ENCODE measurements at regions not wholly inside any gene's neighbourhood (a gene's known extent, or its start where the extent isn't known, plus 50 kb on each side); places are given as distances from the start of the nearest gene placed in this dataset.

DNA sequence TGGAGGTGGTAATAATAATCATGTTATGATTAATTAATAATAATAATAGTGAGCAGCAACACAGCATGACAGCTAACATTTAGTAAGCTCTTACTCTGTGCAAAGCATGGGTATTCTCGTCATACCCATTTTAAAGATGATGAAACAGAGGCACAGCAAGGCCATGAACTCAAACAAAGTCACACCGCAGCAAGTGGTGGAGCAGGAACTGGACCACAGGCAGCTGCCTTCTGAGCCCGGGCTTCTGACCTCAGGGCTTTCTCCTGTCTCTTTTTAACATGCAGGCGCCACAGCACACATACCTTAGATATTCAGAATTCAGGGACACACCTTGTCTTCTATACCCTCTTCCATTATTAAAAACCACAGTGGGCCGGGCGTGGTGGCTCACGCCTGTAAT, 50.7 kb upstream of the SPATA12 start:
- ChIA-PET CTCF (interaction anchor here (1.2 to 2.2 kb wide), 4 partner anchors 10 to 160 kb away, joined by 3 to 8 read pairs (median 4); no protein-coding TSS in a partner anchor), POLR2A (no interaction called here)
- no peak for ATAC-seq
- no peak for TF ChIP-seq RFX5 (IDR thresholded peaks at IDR 0.05)
- TF ChIP-seq RARB (CRISPR knock-in tag; IDR thresholded peaks at IDR 0.05): no peak
- TF ChIP-seq GATA3 (IDR thresholded peaks at IDR 0.05; ENCODE audit: borderline replicate concordance): no peak
- TF ChIP-seq REST (IDR thresholded peaks at IDR 0.05): no peak
- TF ChIP-seq HDAC2 (IDR thresholded peaks at IDR 0.05): no peak
- no peak for TF ChIP-seq TFCP2L1 (CRISPR knock-in tag; IDR thresholded peaks at IDR 0.05)
- TF ChIP-seq SREBF2 (IDR thresholded peaks at IDR 0.05): no peak
- TF ChIP-seq HMGXB4 (CRISPR knock-in tag; IDR thresholded peaks at IDR 0.05; ENCODE audit: borderline replicate concordance): no peak
- TF ChIP-seq RCOR1 (IDR thresholded peaks at IDR 0.05; ENCODE audit: low read depth, low read length): no peak
- TF ChIP-seq, protein P1, sequence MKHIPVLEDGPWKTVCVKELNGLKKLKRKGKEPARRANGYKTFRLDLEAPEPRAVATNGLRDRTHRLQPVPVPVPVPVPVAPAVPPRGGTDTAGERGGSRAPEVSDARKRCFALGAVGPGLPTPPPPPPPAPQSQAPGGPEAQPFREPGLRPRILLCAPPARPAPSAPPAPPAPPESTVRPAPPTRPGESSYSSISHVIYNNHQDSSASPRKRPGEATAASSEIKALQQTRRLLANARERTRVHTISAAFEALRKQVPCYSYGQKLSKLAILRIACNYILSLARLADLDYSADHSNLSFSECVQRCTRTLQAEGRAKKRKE (CRISPR knock-in tag; IDR thresholded peaks at IDR 0.05; ENCODE audit: low read depth): no peak
- TF ChIP-seq ELK1 (IDR thresholded peaks at IDR 0.05; ENCODE audit: low read depth, low read length): no peak
- no peak for TF ChIP-seq EHMT2 (IDR thresholded peaks at IDR 0.05; ENCODE audit: low read depth)
- TF ChIP-seq ZFP36 (IDR thresholded peaks at IDR 0.05; ENCODE audit: borderline replicate concordance, partially characterized antibody): no peak
- TF ChIP-seq CEBPB (IDR thresholded peaks at IDR 0.05): no peak
- no peak for TF ChIP-seq CBX2 (IDR thresholded peaks at IDR 0.05; ENCODE audit: borderline replicate concordance, low read depth)
- TF ChIP-seq CHD2 (IDR thresholded peaks at IDR 0.05; ENCODE audit: low read length, partially characterized antibody): no peak
- TF ChIP-seq NPAS2 (CRISPR knock-in tag; IDR thresholded peaks at IDR 0.05; ENCODE audit: borderline replicate concordance): no peak
- no peak for DNase-seq (ENCODE audit: low read depth in 1 of 2, low spot score in 1 of 2)
- H3K9me3 ChIP-seq: no peaks in the 10 kb centered on the region
- no peak for FAIRE-seq
- H3K4me2 ChIP-seq: no peak overlapping the region
- H3K4me1 ChIP-seq: peaks cover 21% of the 10 kb centered on the region
- H3K4me3 ChIP-seq: no peak overlapping the region
- H3K27ac ChIP-seq: no peak overlapping the region
- WGBS (ENCODE audit: missing lambda C conversion rate): 93% methylated on average over 7 of the region's 7 CpGs

- FAIRE-seq (no peak), ATAC-seq (no peak), DNase-seq (ENCODE audit: low read depth in 1 of 2, low spot score in 1 of 2) (no peak)
- H3K9me3 ChIP-seq: no peaks in the 10 kb centered on the region
- H3K4me2 ChIP-seq: no peak overlapping the region
- ChIA-PET POLR2A (no interaction called here), CTCF (interaction anchor here (1.1 to 2.2 kb wide), 5 partner anchors 10 to 160 kb away, joined by 3 to 8 read pairs (median 3); no protein-coding TSS in a partner anchor)
- H3K4me1 ChIP-seq: peaks cover 21% of the 10 kb centered on the region
- H3K4me3 ChIP-seq: no peak overlapping the region
- WGBS (ENCODE audit: missing lambda C conversion rate): 94% methylated on average over 7 of the region's 7 CpGs
- H3K27ac ChIP-seq: no peak overlapping the region; a peak in 1 of 6 replicates
- TF ChIP-seq, protein P1 (CRISPR knock-in tag; IDR thresholded peaks at IDR 0.05; ENCODE audit: low read depth): no peak
- TF ChIP-seq TP53 (CRISPR knock-in tag; IDR thresholded peaks at IDR 0.05) (no peak), MAZ (IDR thresholded peaks at IDR 0.05; ENCODE audit: borderline replicate concordance, low read depth, low read length) (no peak), JUN (IDR thresholded peaks at IDR 0.05) (no peak), FOXS1 (CRISPR knock-in tag; IDR thresholded peaks at IDR 0.05) (no peak), HOXA7 (CRISPR knock-in tag; IDR thresholded peaks at IDR 0.05) (no peak), KDM5A (IDR thresholded peaks at IDR 0.05) (no peak), NPAS2 (CRISPR knock-in tag; IDR thresholded peaks at IDR 0.05; ENCODE audit: borderline replicate concordance) (no peak), SREBF2 (IDR thresholded peaks at IDR 0.05) (no peak)
- TF ChIP-seq, protein P2, sequence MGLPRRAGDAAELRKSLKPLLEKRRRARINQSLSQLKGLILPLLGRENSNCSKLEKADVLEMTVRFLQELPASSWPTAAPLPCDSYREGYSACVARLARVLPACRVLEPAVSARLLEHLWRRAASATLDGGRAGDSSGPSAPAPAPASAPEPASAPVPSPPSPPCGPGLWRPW (IDR thresholded peaks at IDR 0.05): no peak
These were observed 51.1 kb upstream of the SPATA12 start for GRCh38 chr3:57009367-57009766.
